ENCODE measurements at regions not wholly inside any gene's neighbourhood (a gene's known extent, or its start where the extent isn't known, plus 50 kb on each side); places are given as distances from the start of the nearest gene placed in this dataset.
"Not testable (repeated sequence)": the region's sequence is repeated elsewhere in the genome, so short reads cannot be mapped to it uniquely, and the experiment has no call there.

GRCh38 chr2:167851323-167851860 is 396.0 kb downstream of the STK39 start:
- no peak overlapping the region for H3K4me3 ChIP-seq (ENCODE audit: low read depth, low read length)
- TF ChIP-seq CTCF (IDR thresholded peaks at IDR 0.05; ENCODE audit: low read depth, low read length), result no peak

- TF ChIP-seq CTCF (IDR thresholded peaks at IDR 0.05; ENCODE audit: low read depth, low read length), result no peak
These were observed 402.5 kb downstream of the STK39 start for GRCh38 chr2:167844714-167845530.

GRCh38 chr2:167843657-167844056 is 403.7 kb downstream of the STK39 start:
- H3K4me3 ChIP-seq (ENCODE audit: low read depth, low read length), result no peak overlapping the region
- TF ChIP-seq CTCF (IDR thresholded peaks at IDR 0.05; ENCODE audit: low read depth, low read length), result no peak

More at GRCh38 chr2:167844714-167845530, 402.5 kb downstream of the STK39 start:
- H3K4me3 ChIP-seq (ENCODE audit: low read depth, low read length), result no peak overlapping the region

GRCh38 chr2:167843217-167843616 is 404.2 kb downstream of the STK39 start:
- H3K4me3 ChIP-seq (ENCODE audit: low read depth, low read length), result no peak overlapping the region
- TF ChIP-seq CTCF (IDR thresholded peaks at IDR 0.05; ENCODE audit: low read depth, low read length), result no peak

- H3K4me3 ChIP-seq (ENCODE audit: low read depth, low read length), result no peak overlapping the region
- TF ChIP-seq CTCF (IDR thresholded peaks at IDR 0.05; ENCODE audit: low read depth, low read length), result no peak
These were observed 405.3 kb downstream of the STK39 start for GRCh38 chr2:167842047-167842446.

GRCh38 chr2:167835290-167835689 is 412.1 kb downstream of the STK39 start:
- not testable (repeated sequence) for H3K4me3 ChIP-seq (ENCODE audit: low read depth, low read length)

- no peak for TF ChIP-seq CTCF (IDR thresholded peaks at IDR 0.05; ENCODE audit: low read depth, low read length)
- H3K4me3 ChIP-seq (ENCODE audit: low read depth, low read length), result no peak overlapping the region
These were observed 412.7 kb downstream of the STK39 start for GRCh38 chr2:167834707-167835106.

Measured in WI38 (cell line).